Skin of body (tissue), 1 donor: ENCODE measurements at regions not wholly inside any gene's neighbourhood (a gene's known extent, or its start where the extent isn't known, plus 50 kb on each side); places are given as distances from the start of the nearest gene placed in this dataset.

Experiments
- DNase-seq: peaks from one replicate; lab custom pipeline; 2025; lab: John Stamatoyannopoulos, UW

DNA sequence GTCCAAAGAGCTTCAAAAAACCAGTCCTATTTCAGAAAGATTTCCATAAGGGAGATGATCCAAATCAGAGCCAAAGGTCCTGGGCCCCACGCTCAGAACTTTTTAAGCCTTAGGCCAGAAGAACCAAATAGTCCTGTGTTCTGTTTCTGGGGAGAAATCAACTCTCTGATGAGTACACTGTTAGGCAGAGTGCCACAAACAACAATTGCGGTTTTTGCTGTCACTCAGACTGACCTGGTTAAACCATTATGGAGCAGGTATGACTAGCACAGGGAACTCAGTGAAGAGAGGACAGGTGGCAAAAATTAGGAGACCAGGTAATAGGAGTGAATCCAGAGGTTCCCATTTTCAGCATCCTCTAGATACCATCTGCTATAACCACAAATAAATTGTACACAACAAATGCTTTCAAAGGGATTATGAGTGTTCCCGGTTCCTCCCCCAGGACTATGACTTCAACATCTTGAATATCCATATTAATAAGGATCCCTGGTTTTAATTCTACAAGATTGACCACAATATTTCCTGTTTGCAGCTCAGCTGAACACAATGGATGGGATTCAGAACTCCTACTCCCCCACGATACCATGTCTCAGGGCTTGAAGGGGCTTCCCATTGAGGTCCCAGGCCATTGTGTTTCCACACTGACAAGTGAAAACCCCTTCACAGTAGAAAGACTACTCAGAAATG, 52.1 kb upstream of the FREM1 start:
- DNase-seq, result peak; percentile 15

DNA sequence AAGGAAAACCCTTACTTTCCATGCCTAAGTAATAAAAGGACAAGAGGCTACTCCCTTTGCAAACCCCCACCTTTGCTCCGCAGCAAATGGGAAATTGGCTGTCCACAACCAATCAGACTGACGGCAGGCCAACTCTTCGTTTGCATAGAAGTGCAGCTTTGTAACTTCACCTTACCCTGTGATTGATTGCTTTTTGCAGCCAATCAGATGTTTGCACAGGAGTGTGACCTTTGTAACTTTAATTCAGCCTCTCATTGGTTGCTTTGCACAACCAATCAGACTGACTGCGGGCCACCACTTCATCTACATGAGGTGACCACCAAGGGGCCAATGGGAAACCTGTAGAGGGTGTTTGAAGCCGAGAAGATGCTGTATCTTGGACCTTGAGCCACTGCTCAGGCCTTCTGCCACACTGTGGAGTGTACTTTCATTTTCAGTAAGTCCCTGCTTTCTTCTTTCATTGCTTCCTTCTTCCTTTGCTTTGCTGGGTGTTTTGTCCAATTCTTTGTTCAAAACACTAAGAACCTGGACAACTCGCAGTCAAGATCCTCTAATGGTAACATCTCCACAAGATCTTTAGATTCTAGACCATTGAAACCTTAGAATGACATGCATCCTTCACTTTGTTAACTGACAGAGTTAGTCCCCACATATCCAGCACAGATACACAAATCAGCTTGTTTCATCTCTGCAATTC, 51.3 kb upstream of the FREM1 start:
- DNase-seq, result no peak

DNA sequence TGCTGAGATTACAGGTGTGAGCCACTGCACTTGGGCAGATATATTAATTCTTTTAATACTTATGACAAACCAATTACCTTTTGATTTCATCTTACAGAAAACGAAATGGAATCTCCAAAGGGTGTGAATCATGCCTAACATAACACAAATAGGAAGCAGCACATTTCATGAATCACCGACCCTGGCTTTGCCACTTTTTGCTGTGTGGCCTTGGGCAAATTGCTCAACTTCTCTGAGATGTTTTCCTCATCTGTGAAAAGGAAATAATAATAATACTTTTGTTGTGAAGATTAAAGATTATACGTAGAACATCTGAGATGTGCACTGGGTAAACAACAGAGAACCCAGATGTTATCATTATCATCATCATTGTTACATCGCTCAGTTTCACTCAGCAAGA, 50.7 kb upstream of the FREM1 start:
- no peak for DNase-seq
